ENCODE measurements at regions not wholly inside any gene's neighbourhood (a gene's known extent, or its start where the extent isn't known, plus 50 kb on each side); places are given as distances from the start of the nearest gene placed in this dataset.

GRCh38 chr2:14816069-14817060 lies 183.8 kb downstream of the LRATD1 start:
- no peaks in the 10 kb centered on the region for H3K4me1 Mint-ChIP-seq
- no peak overlapping the region for H3K4me3 Mint-ChIP-seq
- no peak for DNase-seq
- POLR2A ChIA-PET: no interaction called here
- H3K9me3 Mint-ChIP-seq: no peaks in the 10 kb centered on the region
- H3K36me3 Mint-ChIP-seq (ENCODE audit: low read depth): no peaks in the 10 kb centered on the region
- H3K27me3 Mint-ChIP-seq: no peaks in the 10 kb centered on the region
- CTCF ChIA-PET: no interaction called here
- no peak overlapping the region for H3K27ac Mint-ChIP-seq

GRCh38 chr2:14817848-14818247 lies 185.3 kb downstream of the LRATD1 start:
- CTCF ChIA-PET: no interaction called here
- Mint-ChIP-seq H3K9me3 (no peaks in the 10 kb centered on the region), H3K4me3 (no peak overlapping the region)

DNA sequence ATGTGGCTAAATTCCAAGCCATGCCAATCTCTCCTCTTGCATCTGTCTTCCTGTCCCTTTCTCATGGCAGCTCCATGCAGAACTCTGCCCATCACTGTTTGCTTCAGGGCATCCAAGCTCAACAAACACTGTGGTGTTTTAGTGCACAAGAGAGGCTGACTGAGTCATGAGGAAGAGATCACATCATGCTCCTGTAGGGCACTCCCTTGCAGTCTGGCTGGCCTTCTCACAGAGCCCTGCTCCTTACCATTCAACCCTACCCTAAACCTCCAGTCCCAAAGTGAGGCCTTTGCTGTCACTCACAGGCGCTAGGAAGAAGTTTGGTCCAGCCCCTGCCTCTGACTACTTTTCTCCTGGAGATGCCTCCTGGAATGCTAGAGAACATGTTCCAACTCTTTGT lies 194.0 kb downstream of the LRATD1 start:
- CTCF ChIA-PET: no interaction called here
- Mint-ChIP-seq H3K4me3 (no peak overlapping the region), H3K36me3 (ENCODE audit: low read depth) (no peaks in the 10 kb centered on the region), H3K27ac (no peak overlapping the region), H3K4me1 (no peaks in the 10 kb centered on the region), H3K9me3 (no peaks in the 10 kb centered on the region), H3K27me3 (no peaks in the 10 kb centered on the region)
- POLR2A ChIA-PET: no interaction called here
- DNase-seq: no peak

More at GRCh38 chr2:14817848-14818247, 185.3 kb downstream of the LRATD1 start:
- Mint-ChIP-seq H3K4me1 (no peaks in the 10 kb centered on the region), H3K27ac (no peak overlapping the region), H3K27me3 (no peaks in the 10 kb centered on the region), H3K36me3 (ENCODE audit: low read depth) (no peaks in the 10 kb centered on the region)
- no peak for DNase-seq
- POLR2A ChIA-PET: no interaction called here

DNA sequence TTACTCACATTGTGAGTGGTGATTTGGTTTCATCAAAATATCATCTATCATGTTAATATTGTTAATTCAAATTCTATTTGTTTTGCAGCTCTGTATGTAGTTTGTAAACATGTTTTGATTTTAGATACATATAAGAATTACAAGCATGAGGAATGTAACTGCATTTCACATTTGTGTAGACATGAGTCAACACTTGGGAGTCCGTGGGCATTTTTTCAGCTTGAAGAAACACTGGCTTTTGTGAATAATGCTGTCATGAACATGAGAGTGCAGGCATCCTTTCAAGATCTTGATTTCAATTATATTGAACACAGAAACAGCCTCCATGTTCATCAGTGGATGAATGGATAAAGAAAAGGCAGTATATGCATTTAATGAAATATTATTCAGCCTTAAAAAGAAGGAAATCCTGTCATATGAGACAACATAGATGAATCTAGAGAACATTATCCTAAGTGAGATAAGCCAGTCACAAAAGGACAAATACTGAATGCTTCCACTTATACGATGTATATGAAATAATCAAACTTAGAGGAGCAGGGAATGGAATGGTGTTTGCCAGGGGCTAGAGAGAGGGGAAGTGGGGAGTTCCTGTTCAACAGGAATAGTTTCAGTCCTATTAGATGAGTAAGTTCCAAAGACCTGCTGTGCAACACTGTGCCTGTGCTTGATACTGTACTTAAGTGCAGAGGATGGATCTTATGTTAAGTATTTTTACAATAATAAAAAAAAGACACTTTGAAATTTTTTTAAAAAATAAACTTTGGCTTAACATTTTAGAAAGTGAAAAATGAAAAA lies 194.9 kb downstream of the LRATD1 start:
- Mint-ChIP-seq H3K27ac (no peak overlapping the region), H3K4me3 (no peak overlapping the region), H3K4me1 (no peaks in the 10 kb centered on the region), H3K36me3 (ENCODE audit: low read depth) (no peaks in the 10 kb centered on the region), H3K9me3 (no peaks in the 10 kb centered on the region), H3K27me3 (no peaks in the 10 kb centered on the region)
- CTCF ChIA-PET: no interaction called here
- POLR2A ChIA-PET: no interaction called here
- no peak for DNase-seq

GRCh38 chr2:14828223-14828622 lies 195.7 kb downstream of the LRATD1 start:
- Mint-ChIP-seq H3K36me3 (ENCODE audit: low read depth) (no peaks in the 10 kb centered on the region), H3K27ac (no peak overlapping the region), H3K9me3 (no peaks in the 10 kb centered on the region), H3K27me3 (no peaks in the 10 kb centered on the region), H3K4me3 (no peak overlapping the region), H3K4me1 (no peaks in the 10 kb centered on the region)
- ChIA-PET POLR2A (no interaction called here), CTCF (no interaction called here)
- no peak for DNase-seq

DNA sequence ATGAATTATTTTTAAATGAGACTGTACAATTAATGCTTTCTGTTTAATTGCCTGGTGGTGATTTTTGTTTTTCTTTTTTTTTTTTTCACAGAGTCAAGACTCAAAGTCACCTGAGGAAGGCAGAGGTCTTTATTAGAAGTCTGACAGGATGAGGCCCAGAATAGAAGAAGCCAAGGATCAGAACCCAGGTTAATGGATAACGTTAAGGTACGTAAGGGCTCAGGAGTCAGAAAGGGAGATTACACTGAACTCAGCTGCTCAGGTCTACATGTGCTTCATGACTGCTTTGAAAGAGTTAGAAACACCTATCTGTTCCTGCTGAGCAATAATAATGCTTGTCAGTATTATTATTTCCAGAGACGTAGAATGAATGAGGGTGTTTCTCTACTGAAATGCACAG lies 196.5 kb downstream of the LRATD1 start:
- no peaks in the 10 kb centered on the region for H3K4me1 Mint-ChIP-seq
- ChIA-PET POLR2A (no interaction called here), CTCF (no interaction called here)
- no peak overlapping the region for H3K4me3 Mint-ChIP-seq
- no peaks in the 10 kb centered on the region for H3K36me3 Mint-ChIP-seq (ENCODE audit: low read depth)
- H3K9me3 Mint-ChIP-seq: no peaks in the 10 kb centered on the region
- no peak overlapping the region for H3K27ac Mint-ChIP-seq
- no peaks in the 10 kb centered on the region for H3K27me3 Mint-ChIP-seq
- DNase-seq: no peak

DNA sequence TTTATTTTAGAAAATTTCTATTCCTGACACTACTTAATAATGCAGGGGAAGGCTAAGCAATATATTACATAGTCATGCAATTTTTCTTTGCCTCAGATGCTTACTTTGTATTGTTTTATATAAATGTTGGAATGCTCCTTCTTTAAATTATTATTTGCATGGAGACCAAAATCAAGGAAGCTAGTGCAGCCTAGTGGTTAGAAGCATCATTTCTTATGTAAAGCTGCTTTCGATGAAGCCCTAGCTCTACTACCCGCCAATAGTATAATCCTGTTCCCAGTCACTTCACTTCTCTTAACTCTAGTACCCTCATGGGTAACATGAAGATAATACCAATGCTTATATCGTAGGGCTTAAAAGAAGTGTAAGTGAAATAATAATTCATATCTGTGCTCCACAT lies 198.9 kb downstream of the LRATD1 start:
- H3K4me1 Mint-ChIP-seq: no peaks in the 10 kb centered on the region

DNA sequence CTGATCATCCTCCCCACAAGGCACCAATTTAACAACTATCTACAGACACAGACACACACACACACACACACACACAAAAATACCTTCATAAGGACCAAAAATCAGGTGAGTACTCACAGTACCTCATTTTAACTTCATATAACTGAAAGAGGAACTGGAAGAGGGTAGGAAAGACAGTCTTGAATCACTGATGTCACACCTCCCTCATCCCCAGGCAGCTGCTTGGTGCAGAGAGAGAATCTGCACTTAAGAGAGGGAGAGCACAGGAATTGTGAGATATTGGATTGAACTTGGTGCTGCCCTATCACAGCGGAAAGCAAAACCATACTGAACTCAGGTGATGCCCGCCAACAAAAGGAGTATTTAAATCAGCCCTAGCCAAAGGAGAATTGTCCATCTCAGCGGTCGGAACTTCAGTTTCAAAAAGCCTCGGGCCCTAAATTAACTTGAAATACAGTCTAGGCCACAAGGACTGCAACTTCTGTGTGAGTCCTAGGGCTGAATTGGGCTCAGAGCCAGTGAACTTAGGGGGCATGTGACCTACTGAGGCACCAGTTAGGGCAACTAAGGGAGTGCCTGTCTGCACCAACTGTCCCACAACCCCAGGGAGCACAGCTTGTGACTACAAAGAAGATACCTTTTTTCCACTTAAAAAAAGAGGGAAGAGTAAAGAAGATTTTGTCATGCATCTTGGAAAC lies 211.1 kb downstream of the LRATD1 start:
- Mint-ChIP-seq H3K4me3 (no peak overlapping the region), H3K4me1 (no peaks in the 10 kb centered on the region), H3K27ac (no peak overlapping the region), H3K27me3 (peaks cover 1% of the 10 kb centered on the region), H3K36me3 (ENCODE audit: low read depth) (no peaks in the 10 kb centered on the region), H3K9me3 (peaks cover 4% of the 10 kb centered on the region)
- CTCF ChIA-PET: no interaction called here
- DNase-seq: no peak
- POLR2A ChIA-PET: no interaction called here

More for the DNA sequence above, 198.9 kb downstream of the LRATD1 start:
- Mint-ChIP-seq H3K27me3 (no peaks in the 10 kb centered on the region), H3K36me3 (ENCODE audit: low read depth) (no peaks in the 10 kb centered on the region), H3K9me3 (no peaks in the 10 kb centered on the region), H3K4me3 (no peak overlapping the region), H3K27ac (no peak overlapping the region)
- ChIA-PET CTCF (no interaction called here), POLR2A (no interaction called here)
- no peak for DNase-seq

GRCh38 chr2:14855751-14856150 lies 223.2 kb downstream of the LRATD1 start:
- Mint-ChIP-seq H3K36me3 (ENCODE audit: low read depth) (no peaks in the 10 kb centered on the region), H3K4me1 (no peaks in the 10 kb centered on the region), H3K27me3 (no peaks in the 10 kb centered on the region), H3K27ac (no peak overlapping the region), H3K9me3 (peaks cover 5% of the 10 kb centered on the region), H3K4me3 (no peak overlapping the region)
- ChIA-PET CTCF (no interaction called here), POLR2A (no interaction called here)
- DNase-seq: no peak

DNA sequence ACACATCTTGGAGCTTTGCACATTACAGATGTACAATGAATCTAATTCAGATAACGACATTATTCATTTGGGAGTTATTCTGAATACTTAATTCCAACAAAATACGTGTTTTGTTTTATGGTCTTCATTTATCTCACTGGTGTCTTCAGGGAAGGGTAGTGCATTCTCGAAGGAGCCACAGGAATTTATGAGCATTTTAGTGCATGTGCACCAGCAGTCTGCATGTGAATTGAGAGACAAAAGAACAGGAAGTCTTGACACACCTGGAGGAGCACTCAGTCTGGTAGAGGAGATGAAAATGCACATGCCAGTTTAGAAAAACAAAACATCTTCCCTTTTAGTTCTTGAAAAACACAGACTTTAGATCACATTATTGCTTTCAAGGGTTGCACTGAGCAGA lies 228.7 kb downstream of the LRATD1 start:
- DNase-seq: no peak
- Mint-ChIP-seq H3K27me3 (no peaks in the 10 kb centered on the region), H3K4me3 (no peak overlapping the region), H3K9me3 (no peaks in the 10 kb centered on the region), H3K27ac (no peak overlapping the region), H3K36me3 (ENCODE audit: low read depth) (no peaks in the 10 kb centered on the region), H3K4me1 (peaks cover 2% of the 10 kb centered on the region)
- ChIA-PET POLR2A (no interaction called here), CTCF (no interaction called here)

- no peaks in the 10 kb centered on the region for H3K9me3 Mint-ChIP-seq
- H3K27me3 Mint-ChIP-seq: no peaks in the 10 kb centered on the region
- H3K36me3 Mint-ChIP-seq (ENCODE audit: low read depth): no peaks in the 10 kb centered on the region
- CTCF ChIA-PET: no interaction called here
- POLR2A ChIA-PET: no interaction called here
- H3K4me1 Mint-ChIP-seq: peaks cover 2% of the 10 kb centered on the region
- DNase-seq: no peak
- no peak overlapping the region for H3K27ac Mint-ChIP-seq
- no peak overlapping the region for H3K4me3 Mint-ChIP-seq
These were observed 234.3 kb downstream of the LRATD1 start for GRCh38 chr2:14866736-14867352.

DNA sequence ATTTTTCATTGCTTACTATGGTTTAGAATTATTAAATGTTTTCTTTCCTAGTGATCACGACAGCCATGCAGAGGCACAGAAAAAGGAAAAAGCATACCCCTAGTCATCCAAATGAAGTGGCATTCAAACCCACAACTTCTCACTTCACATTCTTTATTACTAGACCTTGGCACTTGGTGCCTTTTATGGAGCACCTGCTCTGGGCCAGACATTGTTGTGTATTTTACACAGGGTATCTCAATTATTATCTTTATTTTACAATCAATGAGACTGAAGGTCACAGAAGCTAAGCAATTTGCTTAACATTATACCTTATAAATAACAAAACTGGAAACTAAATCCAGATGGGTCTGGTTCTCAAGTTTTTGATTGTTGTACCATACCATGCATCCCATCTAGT lies 235.3 kb downstream of the LRATD1 start:
- no peaks in the 10 kb centered on the region for H3K36me3 Mint-ChIP-seq (ENCODE audit: low read depth)
- CTCF ChIA-PET: no interaction called here

More for the DNA sequence above, 235.3 kb downstream of the LRATD1 start:
- Mint-ChIP-seq H3K27me3 (no peaks in the 10 kb centered on the region), H3K27ac (no peak overlapping the region), H3K4me3 (no peak overlapping the region), H3K9me3 (no peaks in the 10 kb centered on the region), H3K4me1 (peaks cover 2% of the 10 kb centered on the region)
- no peak for DNase-seq
- POLR2A ChIA-PET: no interaction called here
